Thoracic aorta (tissue), 2 donors: ENCODE measurements at regions not wholly inside any gene's neighbourhood (a gene's known extent, or its start where the extent isn't known, plus 50 kb on each side); places are given as distances from the start of the nearest gene placed in this dataset.

ENCODE experiments used
- ATAC-seq: fragments of 150-250 bp; one replicate; pipeline ENCODE4 v1.8.0; 2017; ENCODE audit warnings: low read depth; ENCODE audit not compliant: insufficient number of reproducible peaks, low FRiP score
- DNase-seq: peaks from one replicate; pipeline ENCODE4 v3.0.0-alpha.2; 2020; ENCODE audit warnings: low spot score
- H3K27ac ChIP-seq, 2 donors: fragments of 200-600 bp; sonication (generic); 1 replicate in 1 of 2; 2 replicates in 1 of 2; pipeline ENCODE4 v1.5.1; 2016; ENCODE audit warnings: mild to moderate bottlenecking in 2 of 2, moderate library complexity in 2 of 2
- H3K27me3 ChIP-seq: fragments of 200-600 bp; sonication (generic); replicated peaks from 2 replicates; pipeline ENCODE4 v1.6.0; 2016; ENCODE audit warnings: mild to moderate bottlenecking; ENCODE audit not compliant: insufficient read depth
- H3K36me3 ChIP-seq: fragments of 200-600 bp; sonication (generic); one replicate; pipeline ENCODE4 v1.5.1; 2016
- H3K4me1 ChIP-seq, 2 donors: fragments of 200-600 bp; sonication (generic); 1 replicate in 1 of 2; 2 replicates in 1 of 2; pipeline versions ENCODE4 v1.5.1 to v1.6.0; 2016; ENCODE audit warnings: low read depth in 2 of 2, mild to moderate bottlenecking in 1 of 2; ENCODE audit not compliant: control insufficient read depth in 1 of 2
- H3K4me3 ChIP-seq: fragments of 200-600 bp; sonication (generic); 2 replicates; pipeline ENCODE4 v1.5.1; 2016; ENCODE audit warnings: mild to moderate bottlenecking
- H3K9me3 ChIP-seq: fragments of 200-600 bp; sonication (generic); 2 replicates; pipeline ENCODE4 v1.5.1; 2016
- CTCF ChIP-seq: fragments of 200-600 bp; sonication (generic); IDR thresholded peaks from one replicate; pipeline ENCODE4 v1.5.1; 2019; ENCODE audit warnings: antibody characterized with exemption

GRCh38 chr16:47858333-47858982 is 297.3 kb downstream of the ABCC12 start:
- H3K4me3 ChIP-seq = no peak overlapping the region
- DNase-seq = no peak
- TF ChIP-seq CTCF = no peak
- H3K4me1 ChIP-seq = no peaks in the 10 kb centered on the region
- no peaks in the 10 kb centered on the region for H3K9me3 ChIP-seq
- ATAC-seq = no peak
- H3K36me3 ChIP-seq = no peaks in the 10 kb centered on the region
- H3K27me3 ChIP-seq = no peaks in the 10 kb centered on the region
- no peak overlapping the region for H3K27ac ChIP-seq

- DNase-seq (no peak), ATAC-seq (no peak)
- H3K4me1 ChIP-seq = no peaks in the 10 kb centered on the region
- H3K27ac ChIP-seq = no peak overlapping the region
- H3K27me3 ChIP-seq = no peaks in the 10 kb centered on the region
- no peak for TF ChIP-seq CTCF
- no peaks in the 10 kb centered on the region for H3K36me3 ChIP-seq
- H3K9me3 ChIP-seq = no peaks in the 10 kb centered on the region
- no peak overlapping the region for H3K4me3 ChIP-seq
Measured at GRCh38 chr16:47855431-47855830, 300.4 kb downstream of the ABCC12 start.

- ATAC-seq = no peak
- no peak for TF ChIP-seq CTCF
- Histone ChIP-seq H3K27ac (no peak overlapping the region), H3K4me1 (no peaks in the 10 kb centered on the region), H3K27me3 (no peaks in the 10 kb centered on the region), H3K36me3 (no peaks in the 10 kb centered on the region), H3K9me3 (no peaks in the 10 kb centered on the region), H3K4me3 (no peak overlapping the region)
- DNase-seq = no peak
Measured at GRCh38 chr16:47854737-47855136, 301.1 kb downstream of the ABCC12 start.

GRCh38 chr16:47852991-47853390 is 302.8 kb downstream of the ABCC12 start:
- Histone ChIP-seq H3K9me3 (no peaks in the 10 kb centered on the region), H3K4me3 (no peak overlapping the region), H3K36me3 (no peaks in the 10 kb centered on the region), H3K27me3 (no peaks in the 10 kb centered on the region), H3K27ac (no peak overlapping the region), H3K4me1 (no peaks in the 10 kb centered on the region)
- DNase-seq (no peak), ATAC-seq (no peak)
- no peak for TF ChIP-seq CTCF

- Histone ChIP-seq H3K27ac (no peak overlapping the region), H3K9me3 (no peaks in the 10 kb centered on the region), H3K36me3 (no peaks in the 10 kb centered on the region), H3K4me1 (no peaks in the 10 kb centered on the region), H3K27me3 (no peaks in the 10 kb centered on the region), H3K4me3 (no peak overlapping the region)
- TF ChIP-seq CTCF = no peak
- no peak for ATAC-seq
- DNase-seq = no peak
Measured at GRCh38 chr16:47851146-47851545, 304.6 kb downstream of the ABCC12 start.
